ENCODE measurements at regions not wholly inside any gene's neighbourhood (a gene's known extent, or its start where the extent isn't known, plus 50 kb on each side); places are given as distances from the start of the nearest gene placed in this dataset.
A peak's percentile ranks its signal among the peaks of the same experiment; 100 is the strongest.
"Not testable (repeated sequence)": the region's sequence is repeated elsewhere in the genome, so short reads cannot be mapped to it uniquely, and the experiment has no call there.

- ATAC-seq = peak; percentile 59
- no peak for DNase-seq (ENCODE audit: low spot score)
These were observed 178.4 kb downstream of the PSMG1 start for GRCh38 chr21:39004634-39005501.

DNA sequence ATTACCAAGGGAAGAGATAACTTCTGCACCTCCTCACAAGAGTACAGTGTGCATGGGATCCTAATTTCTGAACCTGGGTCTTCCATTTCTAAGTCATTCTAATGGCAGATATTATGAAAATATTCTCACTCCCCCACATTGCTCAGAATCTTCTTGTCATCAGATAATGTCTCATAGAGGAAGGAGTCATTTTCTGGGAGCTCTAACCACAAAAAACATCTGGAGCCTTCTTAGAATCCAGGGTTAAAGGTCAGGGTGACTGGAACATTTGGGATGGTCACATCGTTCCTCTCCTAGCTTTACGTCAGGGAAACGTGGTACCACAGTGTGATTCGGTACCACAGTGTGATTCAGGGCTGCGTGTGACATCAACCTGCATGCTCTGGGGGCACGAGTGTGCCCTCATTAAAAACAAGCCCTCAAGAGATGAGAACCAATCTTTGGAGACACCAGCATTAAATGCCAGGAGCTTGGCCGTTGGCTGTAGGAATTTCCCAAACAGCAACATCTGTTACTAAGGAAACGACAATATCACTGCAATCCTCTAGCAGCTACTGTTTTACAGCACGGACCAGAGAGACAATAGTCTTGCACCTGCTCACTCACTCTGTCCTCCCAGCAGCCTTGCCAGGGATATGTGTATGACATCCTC, 179.1 kb downstream of the PSMG1 start:
- DNase-seq (ENCODE audit: low spot score) (no peak), ATAC-seq (no peak)

DNA sequence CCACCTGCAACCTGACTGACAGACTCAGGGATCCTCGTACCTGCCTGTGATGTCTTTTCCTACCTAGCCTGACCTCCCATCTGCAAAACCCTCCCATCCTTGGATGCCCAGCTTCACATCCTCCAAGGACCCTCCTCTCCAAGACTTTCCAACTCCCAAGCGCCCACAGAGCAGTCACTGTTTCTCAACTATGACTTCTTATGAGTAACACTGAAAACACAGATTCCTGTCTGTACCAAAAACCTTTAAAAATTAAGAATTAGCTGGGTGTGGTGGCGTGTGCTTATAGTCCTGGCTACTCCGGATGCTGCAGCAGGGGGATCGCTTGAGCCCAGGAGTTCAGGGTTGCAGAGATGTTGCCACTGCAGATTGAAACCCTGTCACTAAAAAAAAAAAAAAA, 181.9 kb downstream of the PSMG1 start:
- DNase-seq (ENCODE audit: low spot score) (no peak), ATAC-seq (no peak)

- DNase-seq (ENCODE audit: low spot score) = no peak
- peak; percentile 43 for ATAC-seq
These were observed 182.8 kb downstream of the PSMG1 start for GRCh38 chr21:39000496-39000895.

- DNase-seq (ENCODE audit: low spot score) (no peak), ATAC-seq (no peak)
These were observed 184.1 kb downstream of the PSMG1 start for GRCh38 chr21:38999161-38999560.

DNA sequence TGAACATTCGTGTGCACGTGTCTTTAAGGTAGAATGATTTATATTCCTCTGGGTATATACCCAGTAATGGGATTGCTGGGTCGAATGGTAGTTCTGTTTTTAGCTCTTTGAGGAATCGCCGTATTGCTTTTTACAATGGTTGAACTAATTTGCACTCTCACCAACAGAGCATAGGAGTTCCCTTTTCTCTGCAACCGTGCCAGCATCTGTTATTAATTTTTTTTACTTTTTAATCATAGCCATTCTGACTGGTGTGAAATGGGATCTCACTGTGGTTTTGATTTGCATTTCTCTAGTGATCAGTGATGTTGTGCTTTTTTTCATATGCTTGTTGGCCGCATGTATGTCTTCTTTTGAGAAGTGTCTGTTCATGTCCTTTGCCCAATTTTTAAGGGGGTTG, 185.0 kb downstream of the PSMG1 start:
- ATAC-seq; DNase-seq (ENCODE audit: low spot score): not testable (repeated sequence)

DNA sequence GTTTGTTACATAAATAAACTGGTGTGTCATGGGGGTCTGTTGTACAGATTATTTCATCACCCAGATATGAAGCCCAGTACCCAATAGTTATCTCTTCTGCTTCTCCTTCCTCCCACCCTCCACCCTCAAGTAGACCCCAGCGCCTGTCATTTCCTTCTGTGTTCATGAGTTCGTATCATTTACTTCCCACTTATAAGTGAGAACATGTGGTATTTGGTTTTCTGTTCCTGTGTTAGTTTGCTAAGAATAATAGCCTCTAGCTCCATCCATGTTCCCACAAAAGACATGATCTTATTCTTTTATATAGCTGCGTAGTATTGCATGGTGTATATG, 185.4 kb downstream of the PSMG1 start:
- DNase-seq (ENCODE audit: low spot score); ATAC-seq: not testable (repeated sequence)

GRCh38 chr21:38997051-38997842, 186.0 kb downstream of the PSMG1 start:
- ATAC-seq (no peak), DNase-seq (ENCODE audit: low spot score) (no peak)

- DNase-seq (ENCODE audit: low spot score) (no peak), ATAC-seq (no peak)
These were observed 186.9 kb downstream of the PSMG1 start for GRCh38 chr21:38996355-38996754.

DNA sequence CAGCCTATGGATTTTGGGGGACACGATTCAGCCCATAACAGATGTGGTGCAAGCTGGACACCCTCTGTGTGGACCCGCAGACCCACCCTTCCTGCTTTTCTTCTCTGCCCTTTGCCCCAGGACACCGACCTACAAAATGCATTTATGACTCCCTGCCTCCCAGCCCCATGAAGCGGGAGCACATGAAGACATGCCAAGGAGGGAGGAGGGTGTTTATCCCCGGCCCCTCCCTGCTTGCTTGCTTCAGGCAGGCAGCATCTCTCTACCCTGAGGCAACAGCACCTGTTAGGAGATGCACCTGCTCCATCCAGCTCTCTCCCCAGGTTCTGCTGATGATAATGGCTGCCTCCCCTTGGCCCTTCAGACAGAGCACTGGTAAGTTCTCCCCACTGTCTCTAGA, 187.5 kb downstream of the PSMG1 start:
- DNase-seq (ENCODE audit: low spot score) (no peak), ATAC-seq (no peak)

- DNase-seq (ENCODE audit: low spot score) (no peak), ATAC-seq (no peak)
These were observed 188.1 kb downstream of the PSMG1 start for GRCh38 chr21:38995071-38995669.

- ATAC-seq = no peak
- no peak for DNase-seq (ENCODE audit: low spot score)
These were observed 188.3 kb downstream of the ETS2 start for GRCh38 chr21:38994042-38994441.

DNA sequence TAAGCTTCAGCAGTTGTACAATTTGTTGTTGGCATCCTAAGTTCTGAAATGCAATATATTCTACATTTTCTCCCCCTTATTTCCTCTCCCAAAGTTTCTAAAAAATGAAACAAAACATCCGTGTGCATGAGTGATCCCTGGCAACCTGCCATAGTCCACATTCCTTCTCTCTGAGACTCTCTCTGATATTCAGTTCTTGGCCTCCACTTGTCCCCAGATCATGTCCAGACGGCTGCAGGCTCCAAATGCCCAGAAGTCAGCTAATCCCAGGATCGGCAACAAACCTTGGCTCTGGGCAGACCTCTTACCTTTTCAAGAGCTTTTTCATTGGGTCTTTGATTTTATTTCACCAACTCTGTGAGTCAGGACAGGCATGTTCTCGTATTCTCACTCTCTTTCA, 187.8 kb downstream of the ETS2 start:
- DNase-seq (ENCODE audit: low spot score) = no peak
- peak; percentile 40 for ATAC-seq

- DNase-seq (ENCODE audit: low spot score) (no peak), ATAC-seq (peak; percentile 49)
These were observed 187.0 kb downstream of the ETS2 start for GRCh38 chr21:38992737-38993136.

GRCh38 chr21:38990424-38990794, 184.7 kb downstream of the ETS2 start:
- ATAC-seq (no peak), DNase-seq (ENCODE audit: low spot score) (no peak)

GRCh38 chr21:38989745-38990423, 184.2 kb downstream of the ETS2 start:
- peak; percentile 22 for ATAC-seq
- DNase-seq (ENCODE audit: low spot score) = no peak

GRCh38 chr21:38989379-38989744, 183.6 kb downstream of the ETS2 start:
- ATAC-seq (no peak), DNase-seq (ENCODE audit: low spot score) (no peak)

- DNase-seq (ENCODE audit: low spot score) = no peak
These were observed 183.0 kb downstream of the ETS2 start for GRCh38 chr21:38988509-38989378.

GRCh38 chr21:38987633-38988508, 182.1 kb downstream of the ETS2 start:
- ATAC-seq (peak; percentile 23), DNase-seq (ENCODE audit: low spot score) (no peak)

More at GRCh38 chr21:38988509-38989378, 183.0 kb downstream of the ETS2 start:
- no peak for ATAC-seq

Data from left lobe of liver (tissue), 2 donors.